GM03348 (cell line): ENCODE measurements at regions not wholly inside any gene's neighbourhood (a gene's known extent, or its start where the extent isn't known, plus 50 kb on each side); places are given as distances from the start of the nearest gene placed in this dataset.
"Not testable (repeated sequence)": the region's sequence is repeated elsewhere in the genome, so short reads cannot be mapped to it uniquely, and the experiment has no call there.

Source experiments
- DNase-seq: peaks from one replicate; pipeline ENCODE4 v3.0.0; 2012; ENCODE audit warnings: low spot score

DNA sequence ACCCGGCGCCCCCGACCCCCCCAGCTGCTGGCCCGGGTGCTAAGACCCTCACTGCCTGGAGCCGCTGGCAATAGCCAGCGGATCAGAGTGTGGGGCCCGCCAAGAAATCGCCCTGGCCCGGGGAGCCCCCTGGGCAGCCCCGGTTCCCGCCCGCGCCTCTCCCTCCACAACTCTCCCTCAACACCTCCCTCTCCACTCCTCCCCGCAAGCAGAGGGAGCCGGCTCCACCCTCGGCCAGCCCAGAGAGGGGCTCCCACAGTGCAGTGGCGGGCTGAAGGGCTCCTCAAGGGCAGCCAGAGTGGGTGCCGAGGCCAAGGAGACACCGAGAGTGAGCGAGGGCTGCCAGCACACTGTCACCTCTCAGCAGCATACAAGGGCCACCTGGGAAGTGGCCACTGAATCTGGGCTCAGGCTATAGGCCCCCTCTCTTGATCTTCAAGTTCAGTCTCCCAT lies 385.5 kb downstream of the SEC14L1 start:
- DNase-seq, result no peak

DNA sequence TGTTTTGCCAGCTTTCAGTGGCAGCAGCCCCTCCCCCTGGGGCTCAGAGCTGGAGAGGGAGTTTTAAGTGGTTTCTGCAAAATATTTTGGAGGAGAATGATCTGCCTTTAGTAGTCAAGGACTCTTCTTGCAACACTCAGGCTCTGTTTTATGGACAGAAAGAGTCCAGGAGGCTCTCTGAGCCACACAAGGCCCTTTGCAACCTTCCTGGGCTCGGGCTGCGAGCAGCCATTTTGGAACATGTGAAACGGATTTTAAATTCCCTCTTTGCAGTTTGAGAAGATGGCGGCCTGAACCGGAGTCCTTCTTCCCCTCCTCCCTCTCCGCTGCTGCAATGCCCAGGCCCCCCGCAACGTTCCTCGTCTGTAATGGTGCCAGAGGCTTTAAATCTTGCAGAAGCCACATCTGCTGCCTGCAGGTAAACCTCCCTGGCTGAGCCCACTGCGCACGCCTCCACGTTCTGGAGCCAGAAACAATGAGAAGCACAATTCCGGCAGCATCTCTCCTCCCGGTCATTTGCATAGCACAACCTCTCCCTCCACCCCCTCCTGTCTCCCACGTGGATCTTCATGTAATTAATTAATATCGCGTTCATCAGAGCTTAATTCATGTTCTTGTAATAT lies 386.1 kb downstream of the SEC14L1 start:
- no peak for DNase-seq

GRCh38 chr17:77527409-77527808 lies 386.6 kb downstream of the SEC14L1 start:
- no peak for DNase-seq

DNA sequence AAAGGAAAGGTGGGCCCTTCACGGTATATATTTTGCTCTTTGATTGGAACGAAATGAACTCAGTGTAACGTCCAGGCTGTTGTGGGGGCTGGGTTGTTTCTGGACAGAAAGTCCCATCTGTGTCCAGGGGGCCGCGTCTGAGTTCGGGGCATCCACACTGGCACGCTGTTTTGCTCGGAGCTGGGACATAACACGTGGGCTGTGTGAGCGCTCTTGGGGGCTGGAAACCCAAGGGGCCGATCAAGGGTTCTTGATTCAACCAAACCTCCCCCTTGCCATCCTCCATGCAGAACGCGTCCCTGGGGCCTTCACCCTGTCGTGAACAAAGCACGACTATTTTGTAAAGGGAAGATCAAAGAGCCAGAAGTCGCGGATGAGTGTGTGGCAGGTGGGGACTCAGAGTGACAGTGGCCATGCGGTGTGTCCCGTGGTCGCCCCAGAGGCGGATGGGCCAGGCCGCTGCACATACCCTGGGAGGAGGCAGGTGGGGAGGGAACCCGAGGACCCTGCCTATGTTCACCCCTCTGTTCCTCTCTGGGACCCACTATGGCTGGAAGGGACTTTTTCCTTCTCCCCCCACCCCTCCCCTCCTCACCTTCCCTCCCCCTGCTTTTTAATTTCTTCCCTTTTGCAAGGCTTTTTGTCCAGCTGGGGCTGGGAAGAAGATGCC lies 387.2 kb downstream of the SEC14L1 start:
- DNase-seq, result no peak

DNA sequence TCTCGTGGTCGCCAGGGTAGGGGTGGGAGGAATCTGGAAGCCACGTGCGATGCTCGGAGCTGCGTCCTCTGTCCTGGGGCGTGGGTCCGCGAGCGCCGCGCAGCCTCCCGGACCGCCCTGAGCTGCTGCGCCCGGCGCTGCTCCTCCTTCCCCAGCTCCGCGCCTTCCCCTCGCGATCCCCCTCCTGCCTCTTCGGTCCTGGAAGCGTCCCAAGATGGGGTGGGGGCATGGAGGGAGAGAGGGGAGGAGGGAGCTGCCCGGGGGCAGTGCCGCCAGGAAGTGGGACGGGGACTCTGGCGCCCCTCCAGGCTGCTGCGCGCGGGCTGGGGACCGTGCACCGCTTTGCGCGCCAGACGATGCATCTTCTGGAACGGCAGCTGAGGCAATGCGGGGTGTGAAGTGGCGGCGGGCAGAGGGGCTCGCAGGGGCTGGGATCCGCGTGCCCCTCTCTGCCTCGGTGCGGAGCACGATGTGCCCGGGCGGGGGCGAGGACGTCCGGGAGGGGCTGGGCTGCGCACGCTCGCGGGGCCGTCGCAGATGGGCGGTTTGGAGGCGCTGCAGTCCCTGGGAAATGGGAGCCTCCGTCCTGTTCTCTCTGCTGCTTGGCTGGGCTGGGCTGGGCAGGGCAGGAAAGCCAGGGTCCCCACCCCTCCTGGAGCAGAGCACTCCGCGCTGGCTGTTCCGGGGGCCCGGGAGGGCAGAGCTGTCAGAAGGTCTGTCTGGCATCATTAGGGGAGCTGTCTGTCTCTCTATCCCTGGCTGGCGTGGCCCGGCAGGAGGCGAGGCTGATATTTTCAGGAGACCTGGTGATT lies 388.0 kb downstream of the SEC14L1 start:
- peak; percentile 47 for DNase-seq

DNA sequence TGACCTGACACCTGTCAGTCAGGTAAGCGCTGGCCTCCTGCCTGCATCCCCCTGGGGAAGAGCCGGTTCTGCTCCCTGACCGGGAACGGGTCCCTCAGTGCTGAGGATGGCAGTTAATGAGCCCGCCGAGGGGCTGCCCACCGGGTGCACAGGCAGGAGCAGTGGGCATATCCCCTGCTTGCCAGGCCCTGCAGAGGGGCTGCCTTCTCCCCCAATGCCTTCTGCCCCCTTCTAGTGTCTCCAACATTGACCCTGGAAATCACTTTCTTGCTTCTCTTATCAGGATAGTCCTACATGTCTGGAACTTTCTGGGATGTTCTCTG lies 388.5 kb downstream of the SEC14L1 start:
- no peak for DNase-seq

- no peak for DNase-seq
These were observed 389.8 kb downstream of the SEC14L1 start for GRCh38 chr17:77530591-77530990.

- no peak for DNase-seq
These were observed 390.2 kb downstream of the SEC14L1 start for GRCh38 chr17:77531002-77531401.

DNA sequence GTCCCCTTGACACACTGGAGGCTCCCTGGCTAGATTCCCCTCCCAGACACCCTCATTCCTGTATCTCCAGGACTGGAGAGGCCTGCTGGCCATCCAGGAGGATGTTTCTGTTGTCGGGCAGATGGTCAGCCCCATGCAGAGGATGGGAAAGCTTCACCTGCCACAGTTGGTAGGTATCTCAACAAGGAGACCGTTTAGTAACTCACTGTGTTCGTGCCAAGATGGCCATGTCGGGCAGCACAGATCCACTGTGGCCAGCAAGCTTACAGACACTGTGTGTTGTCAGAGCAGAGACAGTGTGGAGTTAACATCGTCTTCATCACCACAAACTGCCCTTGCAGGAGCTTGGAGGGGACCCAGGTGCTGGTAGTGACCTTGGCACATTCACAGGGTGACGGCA lies 390.9 kb downstream of the SEC14L1 start:
- no peak for DNase-seq

DNA sequence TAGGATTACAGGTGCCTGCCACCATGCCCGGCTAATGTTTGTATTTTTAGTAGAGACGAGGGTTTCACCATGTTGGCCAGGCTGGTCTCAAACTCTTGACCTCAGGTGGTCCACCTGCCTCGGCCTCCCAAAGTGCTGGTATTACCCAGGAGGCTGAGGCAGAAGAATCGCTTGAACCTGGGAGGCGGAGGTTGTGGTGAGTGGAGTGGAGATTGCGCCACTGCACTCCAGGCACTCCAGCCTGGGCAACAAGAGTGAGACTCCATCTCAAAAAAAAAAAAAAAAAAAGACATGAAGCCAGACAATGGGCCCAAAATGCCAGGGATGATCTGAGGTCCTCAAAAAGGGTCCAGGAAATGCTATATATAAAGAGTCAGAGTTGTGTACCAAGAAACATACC lies 392.9 kb downstream of the SEC14L1 start:
- DNase-seq, result not testable (repeated sequence)

GRCh38 chr17:77534137-77534536 lies 393.4 kb downstream of the SEC14L1 start:
- DNase-seq, result no peak

GRCh38 chr17:77535435-77535834 lies 394.7 kb downstream of the SEC14L1 start:
- no peak for DNase-seq

DNA sequence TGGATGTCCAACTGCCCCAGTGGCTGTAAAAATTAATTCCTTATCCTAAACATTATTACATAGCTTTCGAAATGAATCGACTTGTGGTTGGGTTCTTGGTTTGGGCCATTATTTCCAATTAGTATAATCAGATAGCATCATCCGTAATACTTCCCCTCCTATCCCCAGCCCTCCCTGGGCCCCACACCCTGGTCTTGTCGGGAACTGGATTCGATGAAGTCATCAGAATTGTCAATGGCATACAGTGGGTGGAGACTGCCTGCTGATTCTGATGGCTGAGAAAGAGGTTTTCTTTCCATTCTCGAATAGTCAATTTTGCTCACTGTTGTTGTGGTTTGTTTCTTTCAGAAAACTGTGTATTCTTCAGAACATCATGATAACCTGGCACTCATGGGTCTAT lies 395.1 kb downstream of the SEC14L1 start:
- no peak for DNase-seq

DNA sequence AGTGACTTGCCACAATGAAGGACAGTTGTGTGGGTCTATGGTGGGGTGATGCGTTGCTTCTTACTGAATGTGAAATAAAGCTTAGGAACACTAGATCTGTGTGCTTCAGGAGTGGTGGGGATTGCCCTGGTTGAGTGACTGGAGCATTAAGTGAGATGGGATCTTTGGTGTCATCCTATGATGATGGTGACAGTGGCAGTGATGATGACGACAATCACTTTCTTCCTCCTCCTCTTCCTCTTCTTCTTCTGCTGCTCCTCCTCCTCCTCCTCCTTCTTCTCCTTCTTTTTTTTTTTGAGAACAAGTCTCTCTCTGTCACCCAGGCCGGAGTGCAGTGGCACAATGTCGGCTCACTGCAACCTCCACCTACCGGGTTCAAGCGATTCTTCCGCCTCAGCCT lies 396.8 kb downstream of the SEC14L1 start:
- no peak for DNase-seq

- DNase-seq, result no peak
These were observed 399.8 kb downstream of the SEC14L1 start for GRCh38 chr17:77540531-77540930.

DNA sequence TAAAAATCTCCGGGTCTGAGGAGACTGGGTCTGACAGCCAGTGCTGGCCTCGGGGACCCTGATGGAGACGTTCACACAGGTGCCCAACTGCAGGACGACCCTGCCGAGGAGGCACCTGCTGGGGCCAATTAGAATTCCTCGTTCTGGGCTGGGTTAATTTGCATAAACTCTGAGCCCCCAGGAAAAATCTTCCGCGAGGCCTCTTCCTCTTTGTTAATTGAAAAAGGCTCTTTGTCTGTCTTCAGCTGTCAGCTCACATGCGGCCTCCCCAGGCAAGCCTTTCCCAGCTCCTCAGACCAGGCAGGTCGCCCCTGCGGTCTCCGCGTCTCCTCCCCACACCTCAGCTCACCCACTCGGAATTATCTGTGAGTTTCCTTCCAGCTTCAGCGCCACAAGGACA lies 400.2 kb downstream of the SEC14L1 start:
- DNase-seq, result no peak

- no peak for DNase-seq
These were observed 401.2 kb downstream of the SEC14L1 start for GRCh38 chr17:77542011-77542410.

DNA sequence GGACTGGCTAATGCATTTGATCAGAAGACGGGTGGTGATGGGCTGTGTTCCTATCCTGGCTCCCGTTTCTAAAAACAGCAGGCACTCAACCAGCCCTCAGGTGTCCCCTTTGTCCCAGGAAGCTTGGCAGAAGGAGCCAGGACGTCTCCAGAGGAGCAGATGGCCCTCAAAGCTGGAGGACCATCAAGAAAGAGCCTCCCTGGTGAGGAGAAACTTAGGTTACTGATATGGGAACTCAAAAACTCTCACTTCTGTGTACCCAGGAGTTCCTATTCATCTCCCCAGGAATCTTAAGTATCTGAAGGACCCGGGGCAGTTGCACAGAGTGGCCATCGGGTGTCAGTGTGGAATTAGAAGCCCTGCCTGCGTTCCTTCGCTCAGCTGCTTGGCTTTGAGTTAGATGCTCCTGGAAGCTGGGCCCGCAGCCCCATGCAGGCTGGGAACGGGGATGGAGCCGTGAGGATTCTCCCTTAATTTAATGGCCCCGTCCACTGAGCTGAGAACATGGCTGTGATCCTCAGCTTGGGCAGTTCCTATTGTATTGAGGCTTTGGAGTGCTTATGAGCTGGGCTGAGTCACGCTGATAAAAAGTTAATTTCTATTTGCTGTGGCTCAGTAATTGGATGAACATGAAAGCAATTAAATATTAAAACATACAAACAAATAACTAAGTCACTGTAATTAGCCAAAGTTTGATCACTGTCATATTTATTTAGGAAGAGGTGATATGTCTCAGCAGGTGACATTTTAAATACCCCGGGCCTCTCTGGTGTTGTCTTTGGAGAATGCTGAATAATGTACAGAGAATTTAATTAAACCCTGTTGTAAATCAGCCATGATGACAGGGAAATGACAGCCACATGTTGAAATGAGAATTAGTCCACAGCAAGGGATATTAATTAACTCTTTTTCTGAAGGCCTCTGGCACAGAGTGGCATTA lies 402.1 kb downstream of the SEC14L1 start:
- DNase-seq, result peak; percentile 91

DNA sequence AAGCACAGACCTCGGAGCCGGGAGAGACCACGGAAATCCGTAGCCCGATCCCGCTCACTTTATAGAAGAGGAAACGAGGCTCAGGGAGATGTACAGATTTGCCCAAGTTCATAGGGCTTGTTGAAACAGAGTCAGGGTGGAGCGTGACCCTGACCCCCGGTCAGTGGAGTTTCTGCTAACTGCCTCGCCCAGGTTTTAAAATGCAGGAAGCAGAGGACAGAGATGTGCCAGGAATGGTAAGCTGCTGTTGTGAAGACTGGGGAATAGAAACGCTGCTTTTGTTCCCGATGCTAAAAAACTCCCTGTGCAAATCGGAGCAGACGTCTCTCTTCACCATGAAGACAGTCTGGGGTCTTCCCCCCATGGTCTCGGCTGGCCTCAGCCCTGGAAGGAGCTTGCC lies 403.0 kb downstream of the SEC14L1 start:
- DNase-seq, result no peak

GRCh38 chr17:77544347-77545110 lies 403.8 kb downstream of the SEC14L1 start:
- no peak for DNase-seq

GRCh38 chr17:77546772-77547241 lies 406.0 kb downstream of the SEC14L1 start:
- no peak for DNase-seq
